B cell (primary cell): ENCODE measurements at regions not wholly inside any gene's neighbourhood (a gene's known extent, or its start where the extent isn't known, plus 50 kb on each side); places are given as distances from the start of the nearest gene placed in this dataset.

ENCODE experiments used
- ATAC-seq: fragments of 200-7000 bp; cut with Tn5 transposase; one replicate; pipeline ENCODE4 v1.10.0; 2021; ENCODE audit warnings: low read depth, mild to moderate bottlenecking, moderate number of reproducible peaks, moderate library complexity
- CTCF ChIA-PET: fragments of 350-600 bp; sonication (Branson Sonifier 250); formaldehyde crosslinking; loops from one replicate; lab custom pipeline; 2021; ENCODE audit warnings: antibody characterized with exemption, inconsistent platforms; lab: Charles Lee
- POLR2A ChIA-PET: fragments of 350-600 bp; sonication (Branson Sonifier 250); formaldehyde crosslinking; loops from one replicate; lab custom pipeline; 2021; ENCODE audit warnings: antibody characterized with exemption; lab: Charles Lee
- DNase-seq: peaks from one replicate; pipeline ENCODE4 v3.0.0; 2013
- H2AFZ ChIP-seq: 2 replicates; pipeline ENCODE4 v1.6.1; 2012; ENCODE audit warnings: mild to moderate bottlenecking, low read depth, low read length; ENCODE audit not compliant: insufficient read depth, poor library complexity, severe bottlenecking
- H3K27ac ChIP-seq, 2 donors: 1 replicate in 1 of 2; 2 replicates in 1 of 2; pipeline ENCODE4 v1.5.1; 2012 to 2013; ENCODE audit warnings: low read length in 2 of 2, mild to moderate bottlenecking in 2 of 2, moderate library complexity in 1 of 2
- H3K27me3 ChIP-seq, 4 experiments: fragments of 200-600 bp in 1 of 4; sonication (generic) in 1 of 4; replicated peaks in 1 of 4; 1 replicate in 2 of 4; 2 replicates in 2 of 4; pipeline versions ENCODE4 v1.6.1 to v1.7.0; 2013 to 2016; ENCODE audit warnings: low read length in 3 of 4, mild to moderate bottlenecking in 2 of 4, mixed read lengths in 1 of 4, moderate library complexity in 1 of 4; ENCODE audit not compliant: insufficient read depth in 4 of 4, control insufficient read depth in 3 of 4; ENCODE audit errors: control extremely low read depth in 1 of 4
- H3K36me3 ChIP-seq, 2 experiments: replicated peaks in 1 of 2; 1 replicate in 1 of 2; 2 replicates in 1 of 2; pipeline versions ENCODE4 v1.6.1 to v1.7.1; 2013; ENCODE audit warnings: low read length in 1 of 2; ENCODE audit not compliant: insufficient read depth in 2 of 2, control insufficient read depth in 1 of 2; ENCODE audit errors: control extremely low read depth in 1 of 2, extremely low read depth in 1 of 2
- H3K4me1 ChIP-seq, 2 donors: fragments of 200-600 bp in 1 of 2; sonication (generic) in 1 of 2; 1 replicate in 1 of 2; 2 replicates in 1 of 2; pipeline versions ENCODE4 v1.5.1 to v1.6.1; 2013 to 2017; ENCODE audit warnings: low read length in 2 of 2; ENCODE audit not compliant: control insufficient read depth in 2 of 2, insufficient read depth in 2 of 2
- H3K4me2 ChIP-seq: replicated peaks from 2 replicates; pipeline ENCODE3; 2012; ENCODE audit warnings: mild to moderate bottlenecking, low read depth, low read length; ENCODE audit not compliant: poor library complexity, severe bottlenecking
- H3K4me3 ChIP-seq, 5 experiments: fragments of 200-600 bp in 1 of 5; sonication (generic) in 1 of 5; 1 replicate in 3 of 5; 2 replicates in 2 of 5; pipeline versions ENCODE4 v1.5.1 to v1.7.0; 2011 to 2016; ENCODE audit warnings: low read length in 4 of 5, mild to moderate bottlenecking in 4 of 5, low read depth in 2 of 5, control low read depth in 1 of 5, moderate library complexity in 1 of 5; ENCODE audit not compliant: insufficient read depth in 1 of 5; ENCODE audit errors: control extremely low read depth in 1 of 5, extremely low read depth in 1 of 5
- H3K79me2 ChIP-seq: fragments of 200-600 bp; sonication (generic); one replicate; pipeline ENCODE4 v1.6.0; 2016; ENCODE audit warnings: low read length; ENCODE audit not compliant: control insufficient read depth, insufficient read depth
- H3K9ac ChIP-seq: fragments of 200-600 bp; sonication (generic); 2 replicates; pipeline ENCODE4 v1.6.1; 2017; ENCODE audit warnings: mild to moderate bottlenecking, low read length, moderate library complexity
- H3K9me3 ChIP-seq, 3 donors: one replicate each; pipeline versions ENCODE4 v1.6.1 to v1.7.1; 2013; ENCODE audit warnings: low read length in 2 of 3; ENCODE audit not compliant: control insufficient read depth in 2 of 3, insufficient read depth in 1 of 3; ENCODE audit errors: control extremely low read depth in 1 of 3
- H4K20me1 ChIP-seq: 2 replicates; pipeline ENCODE4 v1.6.0; 2012; ENCODE audit warnings: mild to moderate bottlenecking, low read length; ENCODE audit not compliant: insufficient read depth, control insufficient read depth, poor library complexity, severe bottlenecking
- H3K27ac Mint-ChIP-seq: one replicate; pipeline ENCODE4 v1.8.0; 2021; ENCODE audit warnings: mixed read lengths
- H3K27me3 Mint-ChIP-seq: one replicate; pipeline ENCODE4 v1.8.0; 2021; ENCODE audit warnings: mixed read lengths
- H3K4me1 Mint-ChIP-seq: one replicate; pipeline ENCODE4 v1.8.0; 2021; ENCODE audit warnings: mixed read lengths
- H3K4me3 Mint-ChIP-seq: one replicate; pipeline ENCODE4 v1.8.0; 2021; ENCODE audit warnings: mixed read lengths
- H3K9me3 Mint-ChIP-seq: one replicate; pipeline ENCODE4 v1.8.0; 2022; ENCODE audit warnings: mixed read lengths; ENCODE audit not compliant: insufficient read depth
- CTCF ChIP-seq: fragments of 200-600 bp; IDR thresholded peaks from one replicate; pipeline ENCODE4 v1.8.0; 2022; ENCODE audit warnings: antibody characterized with exemption, mild to moderate bottlenecking
- EZH2 ChIP-seq: IDR thresholded peaks from 2 replicates; pipeline ENCODE4 v1.6.1; 2012; ENCODE audit warnings: borderline replicate concordance, low read depth, mild to moderate bottlenecking, moderate library complexity, low read length; ENCODE audit not compliant: insufficient read depth, poor library complexity, severe bottlenecking
- WGBS: methylation state at CpG from one replicate; pipeline ENCODE4 v1.1.5; 2013; ENCODE audit warnings: missing lambda C conversion rate; ENCODE audit not compliant: insufficient coverage; 5-methylcytosine and 5-hydroxymethylcytosine counted together
- intact Hi-C: fragments of 100-400 bp; cut with micrococcal nuclease; formaldehyde crosslinking; loops from one replicate; pipeline ENCODE4 v1.10.0; 2022

DNA sequence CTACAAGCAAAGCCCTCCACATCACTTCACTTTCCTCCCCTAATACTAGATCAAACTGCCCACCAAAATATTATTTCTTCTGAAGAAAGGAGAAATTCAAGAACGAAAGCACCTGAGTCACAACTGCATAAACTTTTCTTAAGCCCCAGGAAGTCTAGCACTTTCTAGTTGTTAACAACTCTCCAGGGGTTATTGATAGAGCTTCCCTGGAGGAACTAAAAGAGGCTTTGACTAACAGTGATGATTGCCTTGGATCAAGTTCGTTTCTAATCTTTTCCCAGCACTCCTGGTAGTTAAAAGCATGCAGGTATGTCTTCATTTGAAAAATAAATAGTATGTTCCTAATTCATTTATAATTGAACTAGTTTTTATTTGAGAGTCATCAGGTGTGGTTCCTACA lies 917.0 kb downstream of the TUSC7 start:
- POLR2A ChIA-PET, result no interaction called here

GRCh38 chr3:117628823-117629291 lies 919.3 kb downstream of the TUSC7 start:
- no peaks in the 10 kb centered on the region for H3K27me3 Mint-ChIP-seq
- H3K4me2 ChIP-seq, result no peak overlapping the region

More for the DNA sequence above, 917.0 kb downstream of the TUSC7 start:
- Mint-ChIP-seq H3K27me3 (no peaks in the 10 kb centered on the region), H3K4me1 (no peaks in the 10 kb centered on the region), H3K27ac (no peak overlapping the region), H3K9me3 (peaks cover 2% of the 10 kb centered on the region), H3K4me3 (no peak overlapping the region)
- Histone ChIP-seq H4K20me1 (no peaks in the 10 kb centered on the region), H3K27ac (no peak overlapping the region), H3K9ac (no peak overlapping the region), H3K79me2 (no peaks in the 10 kb centered on the region), H3K4me2 (no peak overlapping the region), H2AFZ (no peak overlapping the region), H3K9me3 (no peaks in the 10 kb centered on the region), H3K4me1 (no peaks in the 10 kb centered on the region), H3K27me3 (no peaks in the 10 kb centered on the region), H3K4me3 (no peak overlapping the region), H3K36me3 (no peaks in the 10 kb centered on the region)
- no CpG with 5 or more reads among the region's 2 CpGs for WGBS
- intact Hi-C loops, result no loop called here
- no peak for DNase-seq
- CTCF ChIA-PET, result no interaction called here
- no peak for ATAC-seq
- TF ChIP-seq EZH2, result no peak
- no peak for TF ChIP-seq CTCF

More at GRCh38 chr3:117628823-117629291, 919.3 kb downstream of the TUSC7 start:
- CTCF ChIA-PET, result no interaction called here
- no peak for TF ChIP-seq CTCF
- TF ChIP-seq EZH2, result no peak
- ATAC-seq, result no peak
- no peaks in the 10 kb centered on the region for H3K9me3 ChIP-seq
- H3K9me3 Mint-ChIP-seq, result no peaks in the 10 kb centered on the region
- DNase-seq, result no peak
- no peaks in the 10 kb centered on the region for H3K4me1 ChIP-seq
- 100% methylated on average over 1 of the region's 2 CpGs for WGBS
- H3K27ac ChIP-seq, result no peak overlapping the region
- H3K27ac Mint-ChIP-seq, result no peak overlapping the region
- H3K79me2 ChIP-seq, result no peaks in the 10 kb centered on the region
- no peak overlapping the region for H3K4me3 Mint-ChIP-seq
- POLR2A ChIA-PET, result no interaction called here
- H2AFZ ChIP-seq, result no peak overlapping the region
- no peak overlapping the region for H3K9ac ChIP-seq
- intact Hi-C loops, result no loop called here
- H3K4me1 Mint-ChIP-seq, result no peaks in the 10 kb centered on the region
- H4K20me1 ChIP-seq, result no peaks in the 10 kb centered on the region
- no peaks in the 10 kb centered on the region for H3K27me3 ChIP-seq
- no peaks in the 10 kb centered on the region for H3K36me3 ChIP-seq
- no peak overlapping the region for H3K4me3 ChIP-seq
